ENCODE measurements at regions not wholly inside any gene's neighbourhood (a gene's known extent, or its start where the extent isn't known, plus 50 kb on each side); places are given as distances from the start of the nearest gene placed in this dataset.

DNA sequence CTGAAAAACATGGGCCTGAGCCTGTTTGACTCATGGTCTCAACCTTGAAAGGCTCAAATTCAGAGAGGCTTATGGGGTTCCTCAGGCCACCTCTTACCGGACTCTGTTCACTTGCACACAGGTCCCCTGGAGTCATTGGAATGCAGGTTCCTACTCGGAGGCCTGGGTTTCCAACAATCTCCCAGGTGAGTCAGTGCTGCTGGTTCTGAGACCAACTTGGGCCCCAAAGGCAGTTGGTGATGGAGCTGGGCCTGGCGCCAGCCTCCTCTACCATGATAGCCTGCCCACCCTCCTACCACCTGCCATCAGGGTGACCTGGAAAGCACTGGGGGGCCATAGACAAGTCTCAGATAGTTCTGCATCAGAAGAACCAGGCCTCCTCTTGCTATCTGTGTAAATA lies 188.4 kb downstream of the RGS3 start:
- TF ChIP-seq, protein P1, sequence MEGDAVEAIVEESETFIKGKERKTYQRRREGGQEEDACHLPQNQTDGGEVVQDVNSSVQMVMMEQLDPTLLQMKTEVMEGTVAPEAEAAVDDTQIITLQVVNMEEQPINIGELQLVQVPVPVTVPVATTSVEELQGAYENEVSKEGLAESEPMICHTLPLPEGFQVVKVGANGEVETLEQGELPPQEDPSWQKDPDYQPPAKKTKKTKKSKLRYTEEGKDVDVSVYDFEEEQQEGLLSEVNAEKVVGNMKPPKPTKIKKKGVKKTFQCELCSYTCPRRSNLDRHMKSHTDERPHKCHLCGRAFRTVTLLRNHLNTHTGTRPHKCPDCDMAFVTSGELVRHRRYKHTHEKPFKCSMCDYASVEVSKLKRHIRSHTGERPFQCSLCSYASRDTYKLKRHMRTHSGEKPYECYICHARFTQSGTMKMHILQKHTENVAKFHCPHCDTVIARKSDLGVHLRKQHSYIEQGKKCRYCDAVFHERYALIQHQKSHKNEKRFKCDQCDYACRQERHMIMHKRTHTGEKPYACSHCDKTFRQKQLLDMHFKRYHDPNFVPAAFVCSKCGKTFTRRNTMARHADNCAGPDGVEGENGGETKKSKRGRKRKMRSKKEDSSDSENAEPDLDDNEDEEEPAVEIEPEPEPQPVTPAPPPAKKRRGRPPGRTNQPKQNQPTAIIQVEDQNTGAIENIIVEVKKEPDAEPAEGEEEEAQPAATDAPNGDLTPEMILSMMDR (IDR thresholded peaks at IDR 0.05; ENCODE audit: insufficient read depth, low read depth, low read length, missing control alignments), result no peak

DNA sequence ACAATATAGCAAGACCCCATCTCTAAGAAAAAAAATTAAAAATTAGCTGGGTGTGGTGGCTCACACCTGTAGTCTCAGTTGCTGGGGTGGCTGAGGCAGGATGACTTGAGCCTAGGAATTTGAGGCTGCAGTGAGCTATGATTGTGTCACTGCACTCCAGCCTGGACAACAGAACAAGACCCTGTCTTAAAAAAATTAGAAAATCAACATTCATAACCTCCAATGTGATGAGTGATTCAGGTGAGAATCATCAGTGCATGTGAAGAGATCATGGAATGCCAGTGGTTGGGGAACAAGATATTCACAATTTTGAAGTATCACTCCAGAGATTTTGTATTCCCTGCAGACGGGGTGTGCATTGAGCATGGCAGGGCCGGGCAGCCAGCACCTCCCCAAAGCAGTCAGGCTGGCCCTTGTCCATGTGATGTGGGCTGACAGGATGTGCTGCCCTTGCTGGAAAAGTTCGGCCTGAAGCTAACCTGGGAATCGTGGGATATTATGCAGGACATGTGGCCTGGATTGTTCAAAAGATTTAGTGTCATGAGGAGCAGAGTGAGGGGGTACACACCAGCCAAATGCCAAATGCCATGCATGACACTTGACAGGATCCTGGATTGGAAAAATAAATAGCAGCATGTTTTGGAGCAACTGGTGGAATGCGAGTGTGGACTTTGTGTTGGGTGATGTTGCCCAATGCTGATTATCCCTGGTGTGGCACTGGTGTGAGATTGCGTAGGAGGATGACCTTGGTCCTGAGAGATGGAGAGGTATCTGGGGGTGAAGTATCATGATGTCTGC lies 189.0 kb downstream of the RGS3 start:
- H3K4me3 ChIP-seq (ENCODE audit: low read depth, low read length), result no peak overlapping the region
- no peak for DNase-seq (ENCODE audit: low read depth)
- TF ChIP-seq, protein P1 (IDR thresholded peaks at IDR 0.05; ENCODE audit: insufficient read depth, low read depth, low read length, missing control alignments), result no peak

More for the DNA sequence above, 188.4 kb downstream of the RGS3 start:
- no peak for DNase-seq (ENCODE audit: low read depth)
- H3K4me3 ChIP-seq (ENCODE audit: low read depth, low read length), result no peak overlapping the region

DNA sequence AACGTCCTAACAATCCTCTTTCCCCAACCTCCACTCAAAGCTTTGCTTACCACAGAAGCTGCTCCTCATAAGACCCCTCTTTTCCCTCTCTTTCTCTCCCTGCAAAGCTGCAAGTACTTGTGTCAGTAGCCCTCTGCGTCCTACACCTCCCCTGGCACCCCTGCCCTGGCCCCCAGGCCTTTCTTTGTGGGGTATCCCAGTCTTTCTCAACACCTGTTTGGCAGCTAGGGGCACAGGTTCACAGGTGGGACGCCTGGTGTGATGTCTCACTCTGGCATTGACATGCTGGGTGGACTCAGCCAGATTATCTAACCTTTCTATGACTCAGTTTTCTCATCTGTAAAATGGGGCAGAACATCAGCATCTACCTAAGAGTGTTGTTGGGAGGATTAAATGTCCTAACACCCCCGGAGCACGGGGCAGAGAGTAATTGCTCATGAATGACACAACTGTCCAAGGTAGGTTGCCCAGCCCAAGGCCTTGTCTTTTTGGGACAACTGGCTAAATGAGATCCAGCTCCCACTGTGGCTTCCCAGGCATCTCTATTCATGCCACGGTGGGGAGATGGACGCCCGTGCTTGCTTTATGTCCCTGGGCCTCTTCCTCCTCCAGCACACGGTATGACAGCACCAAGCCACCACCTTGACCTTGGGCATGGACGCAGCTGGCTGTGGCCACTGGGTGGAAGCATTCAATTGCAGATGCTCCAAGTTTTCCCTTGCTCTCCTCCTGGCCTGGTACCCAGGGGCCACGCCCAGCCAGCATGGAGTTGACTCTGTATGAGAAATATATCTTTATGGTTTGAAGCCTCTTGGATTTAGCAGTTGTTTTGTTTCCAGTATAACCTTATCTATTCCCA lies 190.4 kb downstream of the RGS3 start:
- H3K4me3 ChIP-seq (ENCODE audit: low read depth, low read length), result no peak overlapping the region
- no peak for DNase-seq (ENCODE audit: low read depth)
- TF ChIP-seq, protein P1 (IDR thresholded peaks at IDR 0.05; ENCODE audit: insufficient read depth, low read depth, low read length, missing control alignments), result no peak

DNA sequence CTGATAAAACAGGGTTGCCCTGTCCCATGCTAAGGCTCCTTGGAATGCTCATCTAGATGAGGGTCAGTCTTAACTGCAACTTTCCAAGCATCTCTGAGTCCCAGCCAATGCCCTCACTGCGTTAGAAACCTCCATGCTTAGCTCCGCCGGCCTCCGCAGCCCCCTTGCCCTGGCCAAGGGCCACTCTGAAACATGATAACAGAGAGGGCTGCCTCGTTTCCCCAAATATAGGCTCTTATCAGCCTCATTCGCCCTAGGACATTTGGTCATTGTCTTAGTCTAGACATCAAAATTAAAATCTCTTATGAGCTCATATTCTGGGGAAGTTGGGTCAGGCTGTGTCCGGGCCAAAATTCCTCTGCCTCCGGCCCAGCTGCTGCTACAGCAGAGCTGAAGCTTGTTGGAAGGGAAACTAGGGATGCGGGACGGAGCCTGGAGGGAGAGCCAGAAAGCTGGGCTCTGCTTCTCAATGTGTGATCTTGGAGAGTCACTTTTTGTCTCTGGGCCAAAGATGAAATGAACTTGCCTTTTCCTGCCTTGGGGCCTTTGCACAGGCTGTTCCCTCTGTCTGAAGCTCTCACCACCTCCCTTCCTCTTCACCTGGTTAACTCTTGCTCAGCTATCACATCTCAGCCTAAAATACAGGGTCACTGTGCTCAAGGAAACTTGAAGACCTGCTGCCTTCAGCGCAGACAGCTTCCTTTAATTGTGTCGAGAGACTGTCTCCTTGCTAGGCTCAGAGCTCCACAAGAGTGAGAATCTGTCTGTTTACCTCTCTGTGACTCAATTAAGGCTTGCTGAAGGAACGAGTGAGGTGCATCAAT lies 191.3 kb downstream of the RGS3 start:
- H3K4me3 ChIP-seq (ENCODE audit: low read depth, low read length), result no peak overlapping the region
- TF ChIP-seq, protein P1 (IDR thresholded peaks at IDR 0.05; ENCODE audit: insufficient read depth, low read depth, low read length, missing control alignments), result no peak
- no peak for DNase-seq (ENCODE audit: low read depth)

DNA sequence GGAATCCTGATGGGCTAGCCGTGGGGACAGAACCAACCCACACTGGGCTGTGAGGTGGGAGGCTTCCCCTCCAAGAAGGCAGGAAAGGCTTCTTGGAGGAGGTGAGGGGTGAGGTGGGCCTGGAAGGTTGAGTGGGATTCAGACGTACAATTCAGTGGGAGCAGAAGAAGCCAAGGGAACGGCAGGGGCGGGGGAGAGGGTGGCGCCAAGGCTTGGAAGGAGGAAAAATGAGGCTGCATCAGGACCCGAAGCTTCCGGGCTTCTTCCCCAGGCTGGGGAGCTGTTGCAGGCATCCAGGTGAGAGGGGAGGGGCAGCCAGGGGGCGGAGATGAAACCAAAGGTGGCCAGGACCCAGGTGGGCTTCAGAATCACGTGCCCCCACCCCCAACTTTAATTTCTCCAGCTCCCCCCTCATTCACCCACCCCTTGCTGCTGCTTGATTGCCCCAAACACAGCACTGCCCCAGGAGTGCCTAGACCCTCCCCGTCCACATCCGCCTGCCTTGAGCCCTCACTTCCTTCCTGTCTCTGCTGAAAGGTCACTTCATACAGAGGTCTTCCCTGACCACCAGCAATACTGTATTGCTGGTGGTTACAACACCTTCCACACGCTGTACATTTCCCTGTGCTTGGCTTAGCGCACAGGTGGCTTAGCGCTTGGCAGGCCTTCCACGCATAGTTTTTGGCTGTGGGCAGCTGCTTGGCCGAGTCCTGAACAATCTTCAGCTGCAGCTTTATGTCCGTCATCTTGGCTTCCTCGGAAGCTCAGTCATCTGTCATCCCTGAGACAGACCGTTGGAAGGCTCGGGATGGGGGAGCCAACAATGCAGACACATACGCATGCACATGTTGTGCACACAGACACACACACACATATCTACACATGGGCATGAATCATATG lies 193.5 kb downstream of the RGS3 start:
- TF ChIP-seq, protein P1 (IDR thresholded peaks at IDR 0.05; ENCODE audit: insufficient read depth, low read depth, low read length, missing control alignments), result no peak
- no peak for DNase-seq (ENCODE audit: low read depth)
- H3K4me3 ChIP-seq (ENCODE audit: low read depth, low read length), result no peak overlapping the region

Measured in GM12865 (cell line).